ENCODE measurements at regions not wholly inside any gene's neighbourhood (a gene's known extent, or its start where the extent isn't known, plus 50 kb on each side); places are given as distances from the start of the nearest gene placed in this dataset.

- Mint-ChIP-seq H3K27me3 (ENCODE audit: unreplicated experiment) (peaks cover 1% of the 10 kb centered on the region), H3K27ac (ENCODE audit: unreplicated experiment) (no peak overlapping the region), H3K36me3 (ENCODE audit: unreplicated experiment) (no peaks in the 10 kb centered on the region), H3K9me3 (ENCODE audit: unreplicated experiment) (peaks cover 2% of the 10 kb centered on the region), H3K4me1 (ENCODE audit: low read depth, unreplicated experiment) (no peaks in the 10 kb centered on the region), H3K4me3 (ENCODE audit: unreplicated experiment) (no peak overlapping the region)
- DNase-seq, result no peak
- no peak for TF ChIP-seq CTCF (IDR thresholded peaks at IDR 0.05; ENCODE audit: partially characterized antibody, unreplicated experiment)
Measured at GRCh38 chr20:21033817-21034216, 72.3 kb downstream of the LINC00237 start.

GRCh38 chr20:21031666-21032065 is 74.5 kb downstream of the LINC00237 start:
- H3K4me3 Mint-ChIP-seq (ENCODE audit: unreplicated experiment), result no peak overlapping the region
- no peaks in the 10 kb centered on the region for H3K36me3 Mint-ChIP-seq (ENCODE audit: unreplicated experiment)

DNA sequence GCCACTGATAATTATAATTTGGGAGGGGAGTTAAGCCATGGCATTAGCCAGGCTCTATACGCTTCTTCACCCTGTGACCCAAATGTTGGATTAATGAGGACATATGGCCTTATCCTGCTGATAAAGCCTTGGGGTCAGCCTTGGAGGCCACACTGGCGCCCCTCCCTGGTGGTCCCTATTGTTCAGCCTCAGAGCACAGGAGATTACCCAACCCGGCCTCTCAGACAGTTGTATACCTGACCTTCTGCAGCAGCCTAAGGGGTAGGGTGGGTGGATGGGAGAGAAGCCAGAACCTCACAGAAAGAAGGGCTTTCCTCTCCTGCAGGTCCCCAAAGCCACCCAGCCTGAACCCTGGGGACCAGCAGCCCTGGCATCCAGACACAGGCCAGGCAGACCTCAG is 76.8 kb downstream of the LINC00237 start:
- H3K27ac Mint-ChIP-seq (ENCODE audit: unreplicated experiment), result no peak overlapping the region
- TF ChIP-seq CTCF (IDR thresholded peaks at IDR 0.05; ENCODE audit: partially characterized antibody, unreplicated experiment), result no peak
- DNase-seq, result no peak
- H3K36me3 Mint-ChIP-seq (ENCODE audit: unreplicated experiment), result no peaks in the 10 kb centered on the region
- H3K9me3 Mint-ChIP-seq (ENCODE audit: unreplicated experiment), result peaks cover 2% of the 10 kb centered on the region
- no peak overlapping the region for H3K4me3 Mint-ChIP-seq (ENCODE audit: unreplicated experiment)
- H3K27me3 Mint-ChIP-seq (ENCODE audit: unreplicated experiment), result peaks cover 1% of the 10 kb centered on the region
- no peaks in the 10 kb centered on the region for H3K4me1 Mint-ChIP-seq (ENCODE audit: low read depth, unreplicated experiment)

More at GRCh38 chr20:21031666-21032065, 74.5 kb downstream of the LINC00237 start:
- no peak for DNase-seq
- TF ChIP-seq CTCF (IDR thresholded peaks at IDR 0.05; ENCODE audit: partially characterized antibody, unreplicated experiment), result no peak
- Mint-ChIP-seq H3K27ac (ENCODE audit: unreplicated experiment) (no peak overlapping the region), H3K4me1 (ENCODE audit: low read depth, unreplicated experiment) (no peaks in the 10 kb centered on the region), H3K9me3 (ENCODE audit: unreplicated experiment) (peaks cover 2% of the 10 kb centered on the region), H3K27me3 (ENCODE audit: unreplicated experiment) (peaks cover 1% of the 10 kb centered on the region)

- DNase-seq, result no peak
- Mint-ChIP-seq H3K27ac (ENCODE audit: unreplicated experiment) (no peak overlapping the region), H3K27me3 (ENCODE audit: unreplicated experiment) (peaks cover 1% of the 10 kb centered on the region), H3K36me3 (ENCODE audit: unreplicated experiment) (no peaks in the 10 kb centered on the region), H3K4me3 (ENCODE audit: unreplicated experiment) (no peak overlapping the region), H3K4me1 (ENCODE audit: low read depth, unreplicated experiment) (no peaks in the 10 kb centered on the region), H3K9me3 (ENCODE audit: unreplicated experiment) (peaks cover 2% of the 10 kb centered on the region)
- TF ChIP-seq CTCF (IDR thresholded peaks at IDR 0.05; ENCODE audit: partially characterized antibody, unreplicated experiment), result no peak
Measured at GRCh38 chr20:21028921-21029320, 77.2 kb downstream of the LINC00237 start.

GRCh38 chr20:21028436-21028835 is 77.7 kb downstream of the LINC00237 start:
- TF ChIP-seq CTCF (IDR thresholded peaks at IDR 0.05; ENCODE audit: partially characterized antibody, unreplicated experiment), result no peak
- Mint-ChIP-seq H3K4me1 (ENCODE audit: low read depth, unreplicated experiment) (no peaks in the 10 kb centered on the region), H3K4me3 (ENCODE audit: unreplicated experiment) (no peak overlapping the region), H3K36me3 (ENCODE audit: unreplicated experiment) (no peaks in the 10 kb centered on the region), H3K27ac (ENCODE audit: unreplicated experiment) (no peak overlapping the region), H3K9me3 (ENCODE audit: unreplicated experiment) (no peaks in the 10 kb centered on the region), H3K27me3 (ENCODE audit: unreplicated experiment) (peaks cover 4% of the 10 kb centered on the region)
- DNase-seq, result no peak

All from glutamatergic neuron (in vitro differentiated cells).